OCI-LY1 (cell line): ENCODE measurements at regions not wholly inside any gene's neighbourhood (a gene's known extent, or its start where the extent isn't known, plus 50 kb on each side); places are given as distances from the start of the nearest gene placed in this dataset.

Experiments used
- EZH2 ChIP-seq: fragments of 200-600 bp; sonication (generic), shearing (Covaris generic); IDR thresholded peaks from 2 replicates; pipeline ENCODE4 v1.8.0; 2017; ENCODE audit warnings: borderline replicate concordance, mixed run types, mild to moderate bottlenecking, antibody characterized with exemption, low read length, moderate library complexity, mixed read lengths
- TF ChIP-seq, protein P1 (sequence below): fragments of 200-600 bp; sonication (generic), shearing (Covaris generic); IDR thresholded peaks from 2 replicates; pipeline ENCODE4 v1.5.1; 2017; ENCODE audit warnings: mild to moderate bottlenecking, antibody characterized with exemption, low read length, moderate library complexity, mixed read lengths

DNA sequence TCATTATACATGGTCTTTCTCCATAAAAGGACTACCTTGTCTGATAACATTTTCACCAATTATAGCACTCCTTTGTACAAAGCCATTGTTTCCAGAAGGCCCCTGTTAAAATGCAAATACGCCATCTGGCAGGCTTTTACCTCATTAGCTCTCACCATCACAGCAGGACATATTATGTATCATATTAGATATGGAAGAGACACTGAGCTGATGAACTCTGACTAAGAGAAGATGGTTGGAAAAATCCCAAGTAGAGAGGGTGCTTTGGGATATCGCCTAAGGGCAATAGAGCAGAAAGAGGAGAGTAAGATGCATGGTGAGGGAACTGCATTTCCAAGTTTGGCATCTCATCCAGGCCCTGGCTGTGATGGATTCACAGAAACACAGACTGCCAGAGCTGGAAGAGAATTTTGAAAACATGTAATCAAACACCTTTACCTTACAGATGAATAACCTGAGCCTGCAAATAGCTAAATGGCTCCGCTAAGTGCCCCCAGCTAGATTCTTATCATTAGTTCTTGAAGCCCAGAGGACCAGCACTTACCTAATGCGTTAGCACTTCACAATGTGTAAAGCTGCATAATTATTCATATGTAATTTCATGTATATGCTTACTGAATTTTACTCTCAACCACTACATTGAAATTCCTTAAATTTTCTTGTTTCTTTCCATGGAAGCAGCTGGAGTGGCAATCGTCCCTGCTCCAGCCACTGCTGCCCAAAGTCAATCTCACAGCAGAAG is 393.6 kb upstream of the IZUMO3 start:
- TF ChIP-seq, protein P1, sequence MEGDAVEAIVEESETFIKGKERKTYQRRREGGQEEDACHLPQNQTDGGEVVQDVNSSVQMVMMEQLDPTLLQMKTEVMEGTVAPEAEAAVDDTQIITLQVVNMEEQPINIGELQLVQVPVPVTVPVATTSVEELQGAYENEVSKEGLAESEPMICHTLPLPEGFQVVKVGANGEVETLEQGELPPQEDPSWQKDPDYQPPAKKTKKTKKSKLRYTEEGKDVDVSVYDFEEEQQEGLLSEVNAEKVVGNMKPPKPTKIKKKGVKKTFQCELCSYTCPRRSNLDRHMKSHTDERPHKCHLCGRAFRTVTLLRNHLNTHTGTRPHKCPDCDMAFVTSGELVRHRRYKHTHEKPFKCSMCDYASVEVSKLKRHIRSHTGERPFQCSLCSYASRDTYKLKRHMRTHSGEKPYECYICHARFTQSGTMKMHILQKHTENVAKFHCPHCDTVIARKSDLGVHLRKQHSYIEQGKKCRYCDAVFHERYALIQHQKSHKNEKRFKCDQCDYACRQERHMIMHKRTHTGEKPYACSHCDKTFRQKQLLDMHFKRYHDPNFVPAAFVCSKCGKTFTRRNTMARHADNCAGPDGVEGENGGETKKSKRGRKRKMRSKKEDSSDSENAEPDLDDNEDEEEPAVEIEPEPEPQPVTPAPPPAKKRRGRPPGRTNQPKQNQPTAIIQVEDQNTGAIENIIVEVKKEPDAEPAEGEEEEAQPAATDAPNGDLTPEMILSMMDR: no peak
- no peak for TF ChIP-seq EZH2
